Osteoblast (primary cell): ENCODE measurements at regions not wholly inside any gene's neighbourhood (a gene's known extent, or its start where the extent isn't known, plus 50 kb on each side); places are given as distances from the start of the nearest gene placed in this dataset.

Experiments
- DNase-seq: peaks from one replicate; pipeline ENCODE4 v3.0.0; 2011; ENCODE audit warnings: low spot score, mixed read lengths; ENCODE audit not compliant: insufficient read length; ENCODE audit errors: missing footprints
- H2AFZ ChIP-seq: 2 replicates; pipeline ENCODE4 v1.6.0; 2011; ENCODE audit warnings: mild to moderate bottlenecking, low read length
- H3K27ac ChIP-seq: 2 replicates; pipeline ENCODE4 v1.5.1; 2011; ENCODE audit warnings: mild to moderate bottlenecking, low read depth, low read length, moderate library complexity
- H3K27me3 ChIP-seq: 2 replicates; pipeline ENCODE4 v1.6.0; 2012; ENCODE audit warnings: mild to moderate bottlenecking, control low read depth, inconsistent platforms, low read length, moderate library complexity; ENCODE audit not compliant: insufficient read depth
- H3K36me3 ChIP-seq: 2 replicates; pipeline ENCODE4 v1.5.1; 2011; ENCODE audit warnings: mild to moderate bottlenecking, low read length, control low read depth, moderate library complexity; ENCODE audit not compliant: insufficient read depth
- H3K4me1 ChIP-seq: 2 replicates; pipeline ENCODE4 v1.5.1; 2011; ENCODE audit warnings: mild to moderate bottlenecking, low read length, control low read depth, moderate library complexity; ENCODE audit not compliant: insufficient read depth
- H3K4me2 ChIP-seq: 2 replicates; pipeline ENCODE4 v1.6.0; 2011; ENCODE audit warnings: mild to moderate bottlenecking, low read length; ENCODE audit not compliant: insufficient read depth
- H3K4me3 ChIP-seq: fragments of 200-600 bp; sonication (generic); 3 replicates; pipeline ENCODE4 v1.5.1; 2012; ENCODE audit warnings: mild to moderate bottlenecking, low read length, inconsistent platforms; ENCODE audit not compliant: insufficient read depth
- H3K79me2 ChIP-seq: 2 replicates; pipeline ENCODE4 v1.6.0; 2012; ENCODE audit warnings: mild to moderate bottlenecking, low read length, control low read depth, inconsistent platforms; ENCODE audit not compliant: insufficient read depth
- H3K9me3 ChIP-seq: 2 replicates; pipeline ENCODE4 v1.5.1; 2011; ENCODE audit warnings: low read depth, low read length, control low read depth
- H4K20me1 ChIP-seq: 2 replicates; pipeline ENCODE4 v1.6.0; 2012; ENCODE audit warnings: mild to moderate bottlenecking, low read length, control low read depth; ENCODE audit not compliant: insufficient read depth
- TF ChIP-seq, protein P1 (sequence below): IDR thresholded peaks from 2 replicates; pipeline ENCODE4 v1.5.1; 2011; ENCODE audit warnings: mild to moderate bottlenecking, low read depth, low read length, moderate library complexity; ENCODE audit errors: extremely low read depth

DNA sequence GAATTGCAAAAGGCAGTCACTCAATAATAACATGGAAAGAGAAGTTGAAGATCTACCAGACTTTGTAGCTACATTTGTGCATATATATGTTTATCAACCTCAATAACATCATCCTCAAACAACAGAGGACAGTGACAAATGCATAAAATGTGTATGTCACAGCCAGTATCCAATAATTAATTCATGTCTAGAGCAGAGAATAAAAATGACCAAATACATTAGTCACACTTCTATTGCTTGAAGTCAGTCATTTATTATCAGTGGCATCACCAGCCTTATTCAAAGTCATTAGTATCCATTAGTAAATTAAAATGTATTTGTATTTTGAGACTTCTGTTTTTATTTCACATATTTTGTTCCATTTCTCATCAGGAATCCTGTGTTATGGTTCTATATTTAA lies 852.8 kb downstream of the XPNPEP1 start:
- peaks cover 5% of the 10 kb centered on the region for H3K9me3 ChIP-seq
- no peaks in the 10 kb centered on the region for H4K20me1 ChIP-seq
- H3K4me1 ChIP-seq, result no peaks in the 10 kb centered on the region
- DNase-seq, result no peak
- H3K4me3 ChIP-seq, result no peak overlapping the region
- H2AFZ ChIP-seq, result no peak overlapping the region
- TF ChIP-seq, protein P1, sequence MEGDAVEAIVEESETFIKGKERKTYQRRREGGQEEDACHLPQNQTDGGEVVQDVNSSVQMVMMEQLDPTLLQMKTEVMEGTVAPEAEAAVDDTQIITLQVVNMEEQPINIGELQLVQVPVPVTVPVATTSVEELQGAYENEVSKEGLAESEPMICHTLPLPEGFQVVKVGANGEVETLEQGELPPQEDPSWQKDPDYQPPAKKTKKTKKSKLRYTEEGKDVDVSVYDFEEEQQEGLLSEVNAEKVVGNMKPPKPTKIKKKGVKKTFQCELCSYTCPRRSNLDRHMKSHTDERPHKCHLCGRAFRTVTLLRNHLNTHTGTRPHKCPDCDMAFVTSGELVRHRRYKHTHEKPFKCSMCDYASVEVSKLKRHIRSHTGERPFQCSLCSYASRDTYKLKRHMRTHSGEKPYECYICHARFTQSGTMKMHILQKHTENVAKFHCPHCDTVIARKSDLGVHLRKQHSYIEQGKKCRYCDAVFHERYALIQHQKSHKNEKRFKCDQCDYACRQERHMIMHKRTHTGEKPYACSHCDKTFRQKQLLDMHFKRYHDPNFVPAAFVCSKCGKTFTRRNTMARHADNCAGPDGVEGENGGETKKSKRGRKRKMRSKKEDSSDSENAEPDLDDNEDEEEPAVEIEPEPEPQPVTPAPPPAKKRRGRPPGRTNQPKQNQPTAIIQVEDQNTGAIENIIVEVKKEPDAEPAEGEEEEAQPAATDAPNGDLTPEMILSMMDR, result no peak
- no peak overlapping the region for H3K27ac ChIP-seq
- H3K27me3 ChIP-seq, result no peaks in the 10 kb centered on the region
- H3K36me3 ChIP-seq, result no peaks in the 10 kb centered on the region
- no peaks in the 10 kb centered on the region for H3K79me2 ChIP-seq
- no peak overlapping the region for H3K4me2 ChIP-seq

DNA sequence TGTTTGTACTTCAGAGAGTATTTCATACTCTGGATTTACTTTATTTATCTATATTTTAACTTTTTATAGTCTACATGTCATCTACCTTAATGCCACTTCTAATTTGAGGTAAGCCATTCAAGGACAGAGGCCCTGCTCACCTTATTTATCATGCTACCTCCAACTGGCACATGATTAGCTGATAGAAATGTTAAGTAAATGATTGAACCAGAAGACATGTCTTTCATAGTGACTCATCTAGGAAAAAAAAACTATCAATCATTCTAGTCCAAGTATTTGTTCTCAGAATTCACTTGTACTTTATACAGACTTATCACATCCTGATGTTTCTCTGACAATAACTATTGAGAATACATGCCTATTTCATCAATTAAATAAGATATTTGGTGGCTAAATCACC lies 856.3 kb downstream of the XPNPEP1 start:
- TF ChIP-seq, protein P1, result no peak
- Histone ChIP-seq H3K4me3 (no peak overlapping the region), H4K20me1 (no peaks in the 10 kb centered on the region), H3K9me3 (no peaks in the 10 kb centered on the region), H3K27ac (no peak overlapping the region), H3K4me2 (no peak overlapping the region), H3K79me2 (no peaks in the 10 kb centered on the region), H3K27me3 (no peaks in the 10 kb centered on the region), H3K4me1 (no peaks in the 10 kb centered on the region), H2AFZ (no peak overlapping the region), H3K36me3 (no peaks in the 10 kb centered on the region)
- no peak for DNase-seq

DNA sequence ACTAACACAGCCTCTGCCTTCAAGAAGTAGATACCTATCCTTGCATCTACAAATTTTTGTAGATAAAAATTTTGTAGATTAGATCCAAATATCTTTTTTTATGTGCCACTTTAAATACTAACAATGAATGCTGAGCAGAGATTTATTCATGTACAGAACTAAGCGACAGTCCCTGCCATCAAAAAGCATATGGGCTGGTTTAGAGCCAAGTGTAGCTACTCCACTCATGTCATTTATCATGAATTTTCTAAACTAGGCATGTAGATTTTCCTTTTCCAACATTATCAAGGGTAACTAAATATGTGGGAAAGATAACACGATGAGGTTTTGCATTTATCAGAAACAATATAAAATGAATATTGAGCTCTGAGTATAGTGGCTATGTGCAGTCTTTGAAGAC lies 857.5 kb downstream of the XPNPEP1 start:
- TF ChIP-seq, protein P1, result no peak
- DNase-seq, result no peak
- Histone ChIP-seq H4K20me1 (no peaks in the 10 kb centered on the region), H3K9me3 (no peaks in the 10 kb centered on the region), H3K27me3 (no peaks in the 10 kb centered on the region), H3K4me2 (no peak overlapping the region), H3K79me2 (no peaks in the 10 kb centered on the region), H3K27ac (no peak overlapping the region), H3K36me3 (no peaks in the 10 kb centered on the region), H2AFZ (no peak overlapping the region), H3K4me1 (no peaks in the 10 kb centered on the region), H3K4me3 (no peak overlapping the region)

DNA sequence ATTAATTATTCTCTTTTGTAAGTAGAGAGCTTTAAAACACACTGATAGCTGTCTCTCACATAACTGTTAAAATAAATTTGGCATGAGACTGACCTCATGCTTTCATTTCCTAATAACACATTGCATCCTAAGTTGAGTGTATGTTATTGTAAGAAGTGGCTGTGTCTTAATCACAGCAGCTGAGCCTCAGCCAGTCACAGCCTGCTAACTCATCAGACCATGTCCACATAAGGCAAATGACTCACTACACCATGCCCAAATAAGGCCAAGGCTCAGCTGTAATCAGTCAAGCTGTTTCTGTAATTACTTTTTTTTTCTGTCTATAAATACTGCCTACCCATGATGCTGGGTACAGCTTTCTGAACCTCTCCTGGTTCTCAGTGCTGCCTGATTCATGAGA lies 860.9 kb downstream of the XPNPEP1 start:
- Histone ChIP-seq H3K4me1 (no peaks in the 10 kb centered on the region), H3K79me2 (no peaks in the 10 kb centered on the region), H3K36me3 (no peaks in the 10 kb centered on the region), H3K4me2 (no peak overlapping the region), H3K9me3 (no peaks in the 10 kb centered on the region), H2AFZ (no peak overlapping the region), H3K4me3 (no peak overlapping the region), H4K20me1 (no peaks in the 10 kb centered on the region), H3K27me3 (no peaks in the 10 kb centered on the region), H3K27ac (no peak overlapping the region)
- TF ChIP-seq, protein P1, result no peak
- DNase-seq, result no peak
